ENCODE measurements at regions not wholly inside any gene's neighbourhood (a gene's known extent, or its start where the extent isn't known, plus 50 kb on each side); places are given as distances from the start of the nearest gene placed in this dataset.

- H3K27ac ChIP-seq, result no peak overlapping the region
- intact Hi-C loops (cut with DNase I), result no loop called here
- H3K27me3 ChIP-seq, result no peaks in the 10 kb centered on the region
- no peaks in the 10 kb centered on the region for H3K9me3 ChIP-seq
- no peak overlapping the region for H3K4me3 ChIP-seq
- DNase-seq, result no peak
- no peak for TF ChIP-seq CTCF (IDR thresholded peaks at IDR 0.05)
- H3K4me1 ChIP-seq, result no peaks in the 10 kb centered on the region
- no peaks in the 10 kb centered on the region for H3K36me3 ChIP-seq
- no peak overlapping the region for H3K9ac ChIP-seq (ENCODE audit: low read depth in 2 of 2, low read length in 2 of 2)
Observed at GRCh38 chr10:56920601-56921261, 559.7 kb upstream of the ZWINT start.

GRCh38 chr10:56912043-56912442, 551.0 kb upstream of the ZWINT start:
- H3K27me3 ChIP-seq, result no peaks in the 10 kb centered on the region
- H3K9me3 ChIP-seq, result no peaks in the 10 kb centered on the region
- no peaks in the 10 kb centered on the region for H3K36me3 ChIP-seq
- TF ChIP-seq CTCF (IDR thresholded peaks at IDR 0.05), result no peak
- H3K4me3 ChIP-seq, result no peak overlapping the region
- H3K27ac ChIP-seq, result no peak overlapping the region
- no peak overlapping the region for H3K9ac ChIP-seq (ENCODE audit: low read depth in 2 of 2, low read length in 2 of 2)
- no peak for DNase-seq
- no peaks in the 10 kb centered on the region for H3K4me1 ChIP-seq
- intact Hi-C loops (cut with DNase I), result no loop called here

DNA sequence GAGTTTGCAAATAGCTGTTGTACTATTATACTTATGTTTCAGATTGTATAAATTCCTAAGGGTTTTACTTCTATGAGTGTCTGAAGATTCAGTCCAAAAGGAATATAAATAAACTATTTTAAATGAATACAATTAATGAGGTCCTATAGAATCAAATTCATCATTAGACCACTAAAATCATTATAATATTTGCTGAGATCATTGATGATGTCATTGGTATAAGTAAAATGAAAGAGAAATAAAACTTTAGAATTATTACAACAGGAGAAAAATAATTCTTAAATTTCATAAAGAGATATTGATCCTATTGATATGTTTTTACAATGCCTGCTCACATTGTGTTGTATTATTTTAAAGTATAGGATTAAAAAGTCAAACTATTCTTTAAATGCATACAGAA, 544.0 kb upstream of the ZWINT start:
- Histone ChIP-seq H3K9ac (ENCODE audit: low read depth in 2 of 2, low read length in 2 of 2) (no peak overlapping the region), H3K27ac (no peak overlapping the region), H3K4me1 (no peaks in the 10 kb centered on the region), H3K36me3 (no peaks in the 10 kb centered on the region), H3K9me3 (no peaks in the 10 kb centered on the region), H3K27me3 (no peaks in the 10 kb centered on the region), H3K4me3 (no peak overlapping the region)
- intact Hi-C loops (cut with DNase I), result no loop called here
- DNase-seq, result no peak
- no peak for TF ChIP-seq CTCF (IDR thresholded peaks at IDR 0.05)

GRCh38 chr10:56902554-56902953, 541.5 kb upstream of the ZWINT start:
- Histone ChIP-seq H3K27ac (no peak overlapping the region), H3K36me3 (no peaks in the 10 kb centered on the region), H3K4me1 (no peaks in the 10 kb centered on the region), H3K4me3 (no peak overlapping the region), H3K27me3 (no peaks in the 10 kb centered on the region), H3K9ac (ENCODE audit: low read depth in 2 of 2, low read length in 2 of 2) (no peak overlapping the region), H3K9me3 (no peaks in the 10 kb centered on the region)
- TF ChIP-seq CTCF (IDR thresholded peaks at IDR 0.05), result no peak
- DNase-seq, result no peak
- intact Hi-C loops (cut with DNase I), result no loop called here

DNA sequence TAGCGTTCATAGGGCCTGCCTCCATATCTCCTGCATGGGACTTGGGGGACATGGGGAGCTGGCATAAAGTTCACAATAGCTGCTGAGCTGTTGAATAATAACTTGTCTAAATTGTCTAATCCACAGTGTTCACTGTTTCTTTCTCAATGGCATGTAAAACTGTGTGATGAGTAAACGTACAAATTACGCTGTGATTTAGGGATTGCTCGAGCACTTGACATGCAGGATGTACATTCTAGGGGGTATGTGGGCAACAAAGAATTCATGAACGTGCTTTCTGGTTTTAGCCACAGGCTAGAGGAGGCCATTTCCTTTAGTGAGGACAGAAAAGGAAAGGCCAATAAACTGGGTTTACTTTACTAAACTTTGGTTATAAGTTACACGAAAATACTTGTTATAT, 534.2 kb upstream of the ZWINT start:
- no peak for TF ChIP-seq CTCF (IDR thresholded peaks at IDR 0.05)
- no peak overlapping the region for H3K4me3 ChIP-seq
- H3K9me3 ChIP-seq, result no peaks in the 10 kb centered on the region
- intact Hi-C loops (cut with DNase I), result no loop called here
- no peaks in the 10 kb centered on the region for H3K36me3 ChIP-seq
- no peak for DNase-seq
- no peaks in the 10 kb centered on the region for H3K4me1 ChIP-seq
- H3K27ac ChIP-seq, result no peak overlapping the region
- H3K9ac ChIP-seq (ENCODE audit: low read depth in 2 of 2, low read length in 2 of 2), result no peak overlapping the region
- H3K27me3 ChIP-seq, result no peaks in the 10 kb centered on the region
